ENCODE measurements at regions not wholly inside any gene's neighbourhood (a gene's known extent, or its start where the extent isn't known, plus 50 kb on each side); places are given as distances from the start of the nearest gene placed in this dataset.

DNA sequence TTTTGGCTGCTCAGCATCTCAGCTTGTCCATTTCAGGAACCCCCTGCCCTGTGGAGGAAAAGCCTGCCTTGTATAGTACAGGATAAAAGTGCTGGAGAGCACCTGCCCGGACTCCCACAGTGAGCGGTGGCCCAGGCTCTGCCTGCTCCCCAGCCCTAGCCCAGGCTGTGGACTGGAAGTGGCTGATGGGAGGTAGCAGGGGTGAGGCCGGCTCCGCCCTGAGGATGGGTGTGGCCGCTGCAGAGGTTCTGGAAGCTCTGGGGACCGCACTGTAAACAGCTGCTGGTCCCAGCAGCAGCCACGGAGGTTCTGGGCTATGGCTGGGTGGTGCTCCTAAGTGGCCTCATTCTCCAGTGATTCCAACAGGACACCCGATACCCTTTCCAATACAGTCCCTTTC lies 56.6 kb upstream of the HELT start:
- POLR2A ChIA-PET = no interaction called here
- CTCF ChIA-PET = interaction anchor here (0.8 kb wide), 2 partner anchors 134 to 172 kb away, joined by 4 to 6 read pairs; no protein-coding TSS in a partner anchor
- Histone ChIP-seq H3K27ac (ENCODE audit: extremely low read depth, low read depth, low read length) (no peak overlapping the region), H3K4me3 (ENCODE audit: low read depth, low read length) (no peak overlapping the region), H3K9me3 (ENCODE audit: control insufficient read depth, insufficient read depth, low read depth, low read length) (no peaks in the 10 kb centered on the region), H3K36me3 (ENCODE audit: control insufficient read depth in 2 of 2, insufficient read depth in 1 of 2, low read length in 2 of 2) (no peaks in the 10 kb centered on the region), H3K4me1 (ENCODE audit: control insufficient read depth, insufficient read depth, low read length) (no peaks in the 10 kb centered on the region)
- TF ChIP-seq TRIM28 (IDR thresholded peaks at IDR 0.05; ENCODE audit: borderline replicate concordance, low read length) (no peak), SP2 (tag by site-specific recombination; IDR thresholded peaks at IDR 0.05) (peak; percentile 24), GLIS1 (tag by site-specific recombination; IDR thresholded peaks at IDR 0.05) (0 out of 2 replicates have a peak, but pooled peaks have one; percentile 17), ZNF366 (tag by site-specific recombination; conservative IDR thresholded peaks at IDR 0.05) (no peak), WT1 (tag by site-specific recombination; IDR thresholded peaks at IDR 0.05) (no peak), OVOL3 (tag by site-specific recombination; IDR thresholded peaks at IDR 0.05) (no peak), CTCF (tag by site-specific recombination; IDR thresholded peaks at IDR 0.05) (no peak), ZNF791 (tag by site-specific recombination; IDR thresholded peaks at IDR 0.05) (no peak), ZNF776 (tag by site-specific recombination; IDR thresholded peaks at IDR 0.05; ENCODE audit: borderline replicate concordance) (no peak), RBAK (tag by site-specific recombination; IDR thresholded peaks at IDR 0.05) (no peak), YY1 (tag by site-specific recombination; IDR thresholded peaks at IDR 0.05) (no peak), ZNF148 (tag by site-specific recombination; IDR thresholded peaks at IDR 0.05; ENCODE audit: borderline replicate concordance) (no peak), GFI1B (tag by site-specific recombination; IDR thresholded peaks at IDR 0.05) (no peak), ZNF350 (tag by site-specific recombination; IDR thresholded peaks at IDR 0.05) (no peak), HOXA7 (CRISPR knock-in tag; IDR thresholded peaks at IDR 0.05; ENCODE audit: borderline replicate concordance) (no peak), KLF7 (tag by site-specific recombination; IDR thresholded peaks at IDR 0.05; ENCODE audit: borderline replicate concordance) (peak; percentile 34; the same call in 1 of the 2 replicates), ZNF48 (tag by site-specific recombination; IDR thresholded peaks at IDR 0.05) (no peak), SP3 (tag by site-specific recombination; IDR thresholded peaks at IDR 0.05) (peak; percentile 27; the same call in 1 of the 2 replicates), KLF9 (tag by site-specific recombination; IDR thresholded peaks at IDR 0.05; ENCODE audit: low read depth) (peak; percentile 64; the same call in 1 of the 2 replicates), OSR2 (tag by site-specific recombination; IDR thresholded peaks at IDR 0.05) (peak; percentile 50), KLF1 (tag by site-specific recombination; IDR thresholded peaks at IDR 0.05) (peak; percentile 96), ZNF600 (tag by site-specific recombination; IDR thresholded peaks at IDR 0.05) (0 out of 2 replicates have a peak, but pooled peaks have one; percentile 24), ZNF76 (tag by site-specific recombination; IDR thresholded peaks at IDR 0.05; ENCODE audit: borderline replicate concordance, low read depth) (0 out of 2 replicates have a peak, but pooled peaks have one; percentile 19), ZNF654 (tag by site-specific recombination; IDR thresholded peaks at IDR 0.05; ENCODE audit: low read depth) (no peak), ZBTB8A (tag by site-specific recombination; IDR thresholded peaks at IDR 0.05) (no peak), ZNF670 (tag by site-specific recombination; IDR thresholded peaks at IDR 0.05; ENCODE audit: low read depth) (no peak), ZNF580 (tag by site-specific recombination; IDR thresholded peaks at IDR 0.05) (no peak), ZBTB17 (tag by site-specific recombination; IDR thresholded peaks at IDR 0.05) (no peak), SP7 (tag by site-specific recombination; IDR thresholded peaks at IDR 0.05) (0 out of 2 replicates have a peak, but pooled peaks have one; percentile 29), ZBTB20 (tag by site-specific recombination; IDR thresholded peaks at IDR 0.05) (no peak)
- TF ChIP-seq, protein P1, sequence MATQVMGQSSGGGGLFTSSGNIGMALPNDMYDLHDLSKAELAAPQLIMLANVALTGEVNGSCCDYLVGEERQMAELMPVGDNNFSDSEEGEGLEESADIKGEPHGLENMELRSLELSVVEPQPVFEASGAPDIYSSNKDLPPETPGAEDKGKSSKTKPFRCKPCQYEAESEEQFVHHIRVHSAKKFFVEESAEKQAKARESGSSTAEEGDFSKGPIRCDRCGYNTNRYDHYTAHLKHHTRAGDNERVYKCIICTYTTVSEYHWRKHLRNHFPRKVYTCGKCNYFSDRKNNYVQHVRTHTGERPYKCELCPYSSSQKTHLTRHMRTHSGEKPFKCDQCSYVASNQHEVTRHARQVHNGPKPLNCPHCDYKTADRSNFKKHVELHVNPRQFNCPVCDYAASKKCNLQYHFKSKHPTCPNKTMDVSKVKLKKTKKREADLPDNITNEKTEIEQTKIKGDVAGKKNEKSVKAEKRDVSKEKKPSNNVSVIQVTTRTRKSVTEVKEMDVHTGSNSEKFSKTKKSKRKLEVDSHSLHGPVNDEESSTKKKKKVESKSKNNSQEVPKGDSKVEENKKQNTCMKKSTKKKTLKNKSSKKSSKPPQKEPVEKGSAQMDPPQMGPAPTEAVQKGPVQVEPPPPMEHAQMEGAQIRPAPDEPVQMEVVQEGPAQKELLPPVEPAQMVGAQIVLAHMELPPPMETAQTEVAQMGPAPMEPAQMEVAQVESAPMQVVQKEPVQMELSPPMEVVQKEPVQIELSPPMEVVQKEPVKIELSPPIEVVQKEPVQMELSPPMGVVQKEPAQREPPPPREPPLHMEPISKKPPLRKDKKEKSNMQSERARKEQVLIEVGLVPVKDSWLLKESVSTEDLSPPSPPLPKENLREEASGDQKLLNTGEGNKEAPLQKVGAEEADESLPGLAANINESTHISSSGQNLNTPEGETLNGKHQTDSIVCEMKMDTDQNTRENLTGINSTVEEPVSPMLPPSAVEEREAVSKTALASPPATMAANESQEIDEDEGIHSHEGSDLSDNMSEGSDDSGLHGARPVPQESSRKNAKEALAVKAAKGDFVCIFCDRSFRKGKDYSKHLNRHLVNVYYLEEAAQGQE (tag by site-specific recombination; IDR thresholded peaks at IDR 0.05) = peak; percentile 71; the same call in 1 of the 2 replicates
- TF ChIP-seq, protein P2, sequence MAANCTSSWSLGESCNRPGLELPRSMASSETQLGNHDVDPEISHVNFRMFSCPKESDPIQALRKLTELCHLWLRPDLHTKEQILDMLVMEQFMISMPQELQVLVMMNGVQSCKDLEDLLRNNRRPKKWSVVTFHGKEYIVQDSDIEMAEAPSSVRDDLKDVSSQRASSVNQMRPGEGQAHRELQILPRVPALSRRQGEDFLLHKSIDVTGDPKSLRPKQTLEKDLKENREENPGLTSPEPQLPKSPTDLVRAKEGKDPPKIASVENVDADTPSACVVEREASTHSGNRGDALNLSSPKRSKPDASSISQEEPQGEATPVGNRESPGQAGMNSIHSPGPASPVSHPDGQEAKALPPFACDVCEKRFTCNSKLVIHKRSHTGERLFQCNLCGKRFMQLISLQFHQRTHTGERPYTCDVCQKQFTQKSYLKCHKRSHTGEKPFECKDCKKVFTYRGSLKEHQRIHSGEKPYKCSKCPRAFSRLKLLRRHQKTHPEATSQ (tag by site-specific recombination; IDR thresholded peaks at IDR 0.05) = no peak

Measured in HEK293 (cell line).